ENCODE measurements at regions not wholly inside any gene's neighbourhood (a gene's known extent, or its start where the extent isn't known, plus 50 kb on each side); places are given as distances from the start of the nearest gene placed in this dataset.

GRCh38 chr20:11473983-11474382 lies 443.7 kb upstream of the BTBD3 start:
- TF ChIP-seq CTCF (IDR thresholded peaks at IDR 0.05; ENCODE audit: insufficient read depth, low read depth, low read length, missing control alignments) = no peak
- DNase-seq (ENCODE audit: low read depth) = no peak
- no peak overlapping the region for H3K4me3 ChIP-seq (ENCODE audit: low read length)

GRCh38 chr20:11483697-11484096 lies 434.0 kb upstream of the BTBD3 start:
- no peak for DNase-seq (ENCODE audit: low read depth)
- H3K4me3 ChIP-seq (ENCODE audit: low read length) = no peak overlapping the region
- TF ChIP-seq CTCF (IDR thresholded peaks at IDR 0.05; ENCODE audit: insufficient read depth, low read depth, low read length, missing control alignments) = no peak

- TF ChIP-seq CTCF (IDR thresholded peaks at IDR 0.05; ENCODE audit: insufficient read depth, low read depth, low read length, missing control alignments) = no peak
- DNase-seq (ENCODE audit: low read depth) = no peak
- H3K4me3 ChIP-seq (ENCODE audit: low read length) = no peak overlapping the region
These were observed 433.2 kb upstream of the BTBD3 start for GRCh38 chr20:11484479-11484878.

GRCh38 chr20:11492386-11492785 lies 425.3 kb upstream of the BTBD3 start:
- TF ChIP-seq CTCF (IDR thresholded peaks at IDR 0.05; ENCODE audit: insufficient read depth, low read depth, low read length, missing control alignments) = no peak
- no peak overlapping the region for H3K4me3 ChIP-seq (ENCODE audit: low read length)
- DNase-seq (ENCODE audit: low read depth) = no peak

- peak; percentile 59 for DNase-seq (ENCODE audit: low read depth)
- no peak for TF ChIP-seq CTCF (IDR thresholded peaks at IDR 0.05; ENCODE audit: insufficient read depth, low read depth, low read length, missing control alignments)
- no peak overlapping the region for H3K4me3 ChIP-seq (ENCODE audit: low read length)
These were observed 424.8 kb upstream of the BTBD3 start for GRCh38 chr20:11492846-11493245.

- no peak for TF ChIP-seq CTCF (IDR thresholded peaks at IDR 0.05; ENCODE audit: insufficient read depth, low read depth, low read length, missing control alignments)
- H3K4me3 ChIP-seq (ENCODE audit: low read length) = no peak overlapping the region
- no peak for DNase-seq (ENCODE audit: low read depth)
These were observed 421.3 kb upstream of the BTBD3 start for GRCh38 chr20:11496380-11496779.

GRCh38 chr20:11497545-11497944 lies 420.1 kb upstream of the BTBD3 start:
- DNase-seq (ENCODE audit: low read depth) = no peak
- no peak overlapping the region for H3K4me3 ChIP-seq (ENCODE audit: low read length)
- TF ChIP-seq CTCF (IDR thresholded peaks at IDR 0.05; ENCODE audit: insufficient read depth, low read depth, low read length, missing control alignments) = no peak

All from epithelial cell of esophagus (primary cell).